ENCODE measurements at regions not wholly inside any gene's neighbourhood (a gene's known extent, or its start where the extent isn't known, plus 50 kb on each side); places are given as distances from the start of the nearest gene placed in this dataset.

DNA sequence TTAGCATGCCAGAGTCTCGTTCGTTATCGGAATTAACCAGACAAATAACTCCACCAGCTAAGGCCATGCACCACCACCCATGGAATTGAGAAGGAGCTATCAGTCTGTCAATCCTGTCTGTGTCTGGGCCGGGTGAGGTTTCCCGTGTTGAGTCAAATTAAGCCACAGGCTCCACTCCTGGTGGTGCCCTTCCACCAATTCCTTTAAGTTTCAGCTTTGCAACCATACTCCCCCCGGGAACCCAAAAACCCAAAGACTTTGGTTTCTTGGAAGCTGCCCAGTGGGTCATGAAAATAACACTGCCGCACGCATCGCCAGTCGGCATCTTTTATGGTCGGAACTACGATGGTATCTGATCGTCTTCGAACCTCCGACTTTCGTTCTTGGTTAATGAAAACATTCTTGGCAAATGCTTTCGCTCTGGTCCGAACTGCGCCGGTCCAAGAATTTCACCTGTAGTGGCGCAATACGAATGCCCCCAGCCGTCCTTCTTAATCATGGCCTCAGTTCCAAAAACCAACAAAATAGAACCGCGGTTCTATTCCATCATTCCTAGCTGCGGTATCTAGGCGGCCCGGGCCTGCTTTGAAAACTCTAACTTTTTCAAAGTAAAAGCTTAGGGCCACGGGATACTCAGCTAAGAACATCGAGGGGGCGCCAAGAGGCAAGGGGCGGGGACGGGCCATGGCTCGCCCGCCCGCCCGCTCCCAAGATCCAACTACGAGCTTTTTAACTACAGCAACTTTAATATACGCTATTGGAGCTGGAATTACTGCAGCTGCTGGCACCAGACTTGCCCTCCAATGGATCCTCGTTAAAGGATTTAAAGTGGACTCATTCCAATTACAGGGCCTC lies 1958.5 kb upstream of the DEFB115 start:
- POLR2A ChIA-PET: no interaction called here
- RAD21 ChIA-PET (ENCODE audit: unreplicated experiment): no interaction called here
- intact Hi-C loops (cut with micrococcal nuclease; ENCODE audit: unreplicated experiment) (no loop called here), in situ Hi-C loops (cut with MboI) (no loop called here)
- TF ChIP-seq PML (IDR thresholded peaks at IDR 0.05; ENCODE audit: low read length) (no peak), HCFC1 (IDR thresholded peaks at IDR 0.05; ENCODE audit: low read length) (no peak), BRCA1 (IDR thresholded peaks at IDR 0.05; ENCODE audit: low read depth, low read length) (no peak), EGR1 (IDR thresholded peaks at IDR 0.05; ENCODE audit: borderline replicate concordance in 1 of 2, low read depth in 2 of 2, low read length in 2 of 2) (no peak), RCOR1 (conservative IDR thresholded peaks at IDR 0.05; ENCODE audit: low read depth, low read length) (no peak), SMAD1 (IDR thresholded peaks at IDR 0.05; ENCODE audit: low read depth, partially characterized antibody) (no peak), EP300 (IDR thresholded peaks at IDR 0.05; ENCODE audit: borderline replicate concordance in 1 of 2, control insufficient read depth in 1 of 2, low read depth in 2 of 2, low read length in 2 of 2) (no peak)
- TF ChIP-seq, protein P1, sequence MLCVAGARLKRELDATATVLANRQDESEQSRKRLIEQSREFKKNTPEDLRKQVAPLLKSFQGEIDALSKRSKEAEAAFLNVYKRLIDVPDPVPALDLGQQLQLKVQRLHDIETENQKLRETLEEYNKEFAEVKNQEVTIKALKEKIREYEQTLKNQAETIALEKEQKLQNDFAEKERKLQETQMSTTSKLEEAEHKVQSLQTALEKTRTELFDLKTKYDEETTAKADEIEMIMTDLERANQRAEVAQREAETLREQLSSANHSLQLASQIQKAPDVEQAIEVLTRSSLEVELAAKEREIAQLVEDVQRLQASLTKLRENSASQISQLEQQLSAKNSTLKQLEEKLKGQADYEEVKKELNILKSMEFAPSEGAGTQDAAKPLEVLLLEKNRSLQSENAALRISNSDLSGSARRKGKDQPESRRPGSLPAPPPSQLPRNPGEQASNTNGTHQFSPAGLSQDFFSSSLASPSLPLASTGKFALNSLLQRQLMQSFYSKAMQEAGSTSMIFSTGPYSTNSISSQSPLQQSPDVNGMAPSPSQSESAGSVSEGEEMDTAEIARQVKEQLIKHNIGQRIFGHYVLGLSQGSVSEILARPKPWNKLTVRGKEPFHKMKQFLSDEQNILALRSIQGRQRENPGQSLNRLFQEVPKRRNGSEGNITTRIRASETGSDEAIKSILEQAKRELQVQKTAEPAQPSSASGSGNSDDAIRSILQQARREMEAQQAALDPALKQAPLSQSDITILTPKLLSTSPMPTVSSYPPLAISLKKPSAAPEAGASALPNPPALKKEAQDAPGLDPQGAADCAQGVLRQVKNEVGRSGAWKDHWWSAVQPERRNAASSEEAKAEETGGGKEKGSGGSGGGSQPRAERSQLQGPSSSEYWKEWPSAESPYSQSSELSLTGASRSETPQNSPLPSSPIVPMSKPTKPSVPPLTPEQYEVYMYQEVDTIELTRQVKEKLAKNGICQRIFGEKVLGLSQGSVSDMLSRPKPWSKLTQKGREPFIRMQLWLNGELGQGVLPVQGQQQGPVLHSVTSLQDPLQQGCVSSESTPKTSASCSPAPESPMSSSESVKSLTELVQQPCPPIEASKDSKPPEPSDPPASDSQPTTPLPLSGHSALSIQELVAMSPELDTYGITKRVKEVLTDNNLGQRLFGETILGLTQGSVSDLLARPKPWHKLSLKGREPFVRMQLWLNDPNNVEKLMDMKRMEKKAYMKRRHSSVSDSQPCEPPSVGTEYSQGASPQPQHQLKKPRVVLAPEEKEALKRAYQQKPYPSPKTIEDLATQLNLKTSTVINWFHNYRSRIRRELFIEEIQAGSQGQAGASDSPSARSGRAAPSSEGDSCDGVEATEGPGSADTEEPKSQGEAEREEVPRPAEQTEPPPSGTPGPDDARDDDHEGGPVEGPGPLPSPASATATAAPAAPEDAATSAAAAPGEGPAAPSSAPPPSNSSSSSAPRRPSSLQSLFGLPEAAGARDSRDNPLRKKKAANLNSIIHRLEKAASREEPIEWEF (IDR thresholded peaks at IDR 0.05; ENCODE audit: insufficient replicate concordance, low read depth, low read length): no peak
- no peaks in the 10 kb centered on the region for H4K20me1 ChIP-seq (ENCODE audit: control insufficient read depth, insufficient read depth)
- CTCF ChIA-PET: no interaction called here
- 65% methylated on average over 40 of the region's 40 CpGs for WGBS (ENCODE audit: insufficient coverage, insufficient replicate concordance, low lambda C conversion rate, missing lambda C conversion rate)
- H3K9me3 ChIP-seq (replicated peaks; ENCODE audit: control insufficient read depth, insufficient read depth, low read length): no peaks in the 10 kb centered on the region; the same call in 2 of the 3 replicates
- no peak overlapping the region for H2AFZ ChIP-seq (ENCODE audit: control insufficient read depth, low read depth, low read length)
- FAIRE-seq: no peak
- no peaks in the 10 kb centered on the region for H3K27me3 ChIP-seq (replicated peaks in 1 of 2; ENCODE audit: control insufficient read depth in 2 of 2, insufficient read depth in 2 of 2, low read length in 1 of 2)
- H3K4me2 ChIP-seq (ENCODE audit: control insufficient read depth, insufficient read depth): no peak overlapping the region
- ATAC-seq: no peak
- H3K4me1 ChIP-seq (ENCODE audit: control insufficient read depth, insufficient read depth, low read length): no peaks in the 10 kb centered on the region
- SMC1A ChIA-PET (ENCODE audit: uncharacterized antibody, unreplicated experiment): no interaction called here
- H3K27ac ChIP-seq (ENCODE audit: control insufficient read depth, insufficient read depth): no peak overlapping the region
- H3K79me2 ChIP-seq (ENCODE audit: control insufficient read depth, insufficient read depth, low read length): no peaks in the 10 kb centered on the region
- H3K9ac ChIP-seq (ENCODE audit: control insufficient read depth, insufficient read depth, low read length): no peak overlapping the region
- BruUV-seq (replicated peaks): no TSS peak
- H3K36me3 ChIP-seq (ENCODE audit: control insufficient read depth in 2 of 2, insufficient read depth in 2 of 2, low read length in 1 of 2): no peaks in the 10 kb centered on the region
- no peak overlapping the region for H3K4me3 ChIP-seq
- DNase-seq (ENCODE audit: low read depth, low spot score): no peak

Measured in GM12878 (cell line).